ENCODE measurements at regions not wholly inside any gene's neighbourhood (a gene's known extent, or its start where the extent isn't known, plus 50 kb on each side); places are given as distances from the start of the nearest gene placed in this dataset.

GRCh38 chr4:37040816-37041215, 203.7 kb upstream of the NWD2 start:
- Mint-ChIP-seq H3K27me3 (ENCODE audit: unreplicated experiment) (no peaks in the 10 kb centered on the region), H3K9me3 (ENCODE audit: unreplicated experiment) (no peaks in the 10 kb centered on the region), H3K36me3 (ENCODE audit: unreplicated experiment) (no peaks in the 10 kb centered on the region), H3K4me1 (ENCODE audit: low read depth, unreplicated experiment) (no peaks in the 10 kb centered on the region), H3K27ac (ENCODE audit: unreplicated experiment) (no peak overlapping the region), H3K4me3 (ENCODE audit: unreplicated experiment) (no peak overlapping the region)
- TF ChIP-seq CTCF (IDR thresholded peaks at IDR 0.05; ENCODE audit: partially characterized antibody, unreplicated experiment), result no peak
- DNase-seq, result no peak

- no peaks in the 10 kb centered on the region for H3K36me3 Mint-ChIP-seq (ENCODE audit: unreplicated experiment)
- H3K4me1 Mint-ChIP-seq (ENCODE audit: low read depth, unreplicated experiment), result no peaks in the 10 kb centered on the region
- TF ChIP-seq CTCF (IDR thresholded peaks at IDR 0.05; ENCODE audit: partially characterized antibody, unreplicated experiment), result no peak
- DNase-seq, result no peak
- no peaks in the 10 kb centered on the region for H3K27me3 Mint-ChIP-seq (ENCODE audit: unreplicated experiment)
- H3K9me3 Mint-ChIP-seq (ENCODE audit: unreplicated experiment), result no peaks in the 10 kb centered on the region
- H3K4me3 Mint-ChIP-seq (ENCODE audit: unreplicated experiment), result no peak overlapping the region
- no peak overlapping the region for H3K27ac Mint-ChIP-seq (ENCODE audit: unreplicated experiment)
These were observed 201.2 kb upstream of the NWD2 start for GRCh38 chr4:37043342-37043741.

- Mint-ChIP-seq H3K36me3 (ENCODE audit: unreplicated experiment) (no peaks in the 10 kb centered on the region), H3K27me3 (ENCODE audit: unreplicated experiment) (peaks cover 4% of the 10 kb centered on the region), H3K9me3 (ENCODE audit: unreplicated experiment) (peaks cover 4% of the 10 kb centered on the region), H3K4me3 (ENCODE audit: unreplicated experiment) (no peak overlapping the region), H3K27ac (ENCODE audit: unreplicated experiment) (no peak overlapping the region), H3K4me1 (ENCODE audit: low read depth, unreplicated experiment) (peaks cover 21% of the 10 kb centered on the region)
- no peak for DNase-seq
- no peak for TF ChIP-seq CTCF (IDR thresholded peaks at IDR 0.05; ENCODE audit: partially characterized antibody, unreplicated experiment)
These were observed 193.4 kb upstream of the NWD2 start for GRCh38 chr4:37051111-37051510.

GRCh38 chr4:37051866-37052265, 192.7 kb upstream of the NWD2 start:
- Mint-ChIP-seq H3K4me3 (ENCODE audit: unreplicated experiment) (no peak overlapping the region), H3K4me1 (ENCODE audit: low read depth, unreplicated experiment) (peaks cover 21% of the 10 kb centered on the region), H3K36me3 (ENCODE audit: unreplicated experiment) (no peaks in the 10 kb centered on the region), H3K27ac (ENCODE audit: unreplicated experiment) (no peak overlapping the region), H3K27me3 (ENCODE audit: unreplicated experiment) (peaks cover 4% of the 10 kb centered on the region), H3K9me3 (ENCODE audit: unreplicated experiment) (peaks cover 4% of the 10 kb centered on the region)
- no peak for DNase-seq
- TF ChIP-seq CTCF (IDR thresholded peaks at IDR 0.05; ENCODE audit: partially characterized antibody, unreplicated experiment), result no peak

GRCh38 chr4:37054531-37055077, 189.9 kb upstream of the NWD2 start:
- Mint-ChIP-seq H3K36me3 (ENCODE audit: unreplicated experiment) (no peaks in the 10 kb centered on the region), H3K9me3 (ENCODE audit: unreplicated experiment) (peaks cover 4% of the 10 kb centered on the region), H3K4me1 (ENCODE audit: low read depth, unreplicated experiment) (peaks cover 17% of the 10 kb centered on the region), H3K4me3 (ENCODE audit: unreplicated experiment) (peak overlapping the region; percentile 49), H3K27ac (ENCODE audit: unreplicated experiment) (peak overlapping the region; percentile 90), H3K27me3 (ENCODE audit: unreplicated experiment) (peaks cover 4% of the 10 kb centered on the region)
- TF ChIP-seq CTCF (IDR thresholded peaks at IDR 0.05; ENCODE audit: partially characterized antibody, unreplicated experiment), result no peak
- DNase-seq, result peak; percentile 59
